ENCODE measurements at regions not wholly inside any gene's neighbourhood (a gene's known extent, or its start where the extent isn't known, plus 50 kb on each side); places are given as distances from the start of the nearest gene placed in this dataset.
A peak's percentile ranks its signal among the peaks of the same experiment; 100 is the strongest.

GRCh38 chr7:81492240-81492639 is 277.6 kb downstream of the HGF start:
- no peaks in the 10 kb centered on the region for H3K9me3 ChIP-seq
- no peak overlapping the region for H3K4me3 ChIP-seq
- TF ChIP-seq POLR2A (IDR thresholded peaks at IDR 0.05; ENCODE audit: low read depth) (no peak), POLR2AphosphoS5 (IDR thresholded peaks at IDR 0.05) (no peak), EP300 (IDR thresholded peaks at IDR 0.05) (no peak)
- TF ChIP-seq, protein P1, sequence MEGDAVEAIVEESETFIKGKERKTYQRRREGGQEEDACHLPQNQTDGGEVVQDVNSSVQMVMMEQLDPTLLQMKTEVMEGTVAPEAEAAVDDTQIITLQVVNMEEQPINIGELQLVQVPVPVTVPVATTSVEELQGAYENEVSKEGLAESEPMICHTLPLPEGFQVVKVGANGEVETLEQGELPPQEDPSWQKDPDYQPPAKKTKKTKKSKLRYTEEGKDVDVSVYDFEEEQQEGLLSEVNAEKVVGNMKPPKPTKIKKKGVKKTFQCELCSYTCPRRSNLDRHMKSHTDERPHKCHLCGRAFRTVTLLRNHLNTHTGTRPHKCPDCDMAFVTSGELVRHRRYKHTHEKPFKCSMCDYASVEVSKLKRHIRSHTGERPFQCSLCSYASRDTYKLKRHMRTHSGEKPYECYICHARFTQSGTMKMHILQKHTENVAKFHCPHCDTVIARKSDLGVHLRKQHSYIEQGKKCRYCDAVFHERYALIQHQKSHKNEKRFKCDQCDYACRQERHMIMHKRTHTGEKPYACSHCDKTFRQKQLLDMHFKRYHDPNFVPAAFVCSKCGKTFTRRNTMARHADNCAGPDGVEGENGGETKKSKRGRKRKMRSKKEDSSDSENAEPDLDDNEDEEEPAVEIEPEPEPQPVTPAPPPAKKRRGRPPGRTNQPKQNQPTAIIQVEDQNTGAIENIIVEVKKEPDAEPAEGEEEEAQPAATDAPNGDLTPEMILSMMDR (IDR thresholded peaks at IDR 0.05), result no peak
- 68% methylated on average over 1 of the region's 1 CpG for WGBS
- no peak for DNase-seq (ENCODE audit: extremely low spot score)
- no peaks in the 10 kb centered on the region for H3K27me3 ChIP-seq
- H3K4me1 ChIP-seq, result no peaks in the 10 kb centered on the region
- intact Hi-C loops (cut with DNase I), result no loop called here
- H3K27ac ChIP-seq (replicated peaks in 1 of 4), result no peak overlapping the region
- no peaks in the 10 kb centered on the region for H3K36me3 ChIP-seq

DNA sequence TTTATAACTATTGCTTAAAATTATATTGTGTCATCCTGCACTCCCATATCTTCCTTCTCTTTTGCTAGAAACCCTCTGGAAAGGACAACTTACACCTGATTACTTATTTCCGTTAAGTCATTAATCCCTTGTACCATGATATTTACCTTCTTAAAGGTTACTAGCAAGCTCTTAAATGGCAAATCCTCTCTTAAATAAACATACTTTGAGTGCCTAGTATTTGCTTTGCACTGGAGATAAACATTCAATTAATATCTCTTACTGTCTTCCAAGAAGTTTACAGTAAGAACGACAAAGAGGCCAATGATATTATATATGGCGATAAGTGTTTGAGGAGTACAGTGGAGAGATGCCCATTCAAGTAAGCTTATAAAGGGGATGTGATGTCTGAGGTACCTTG is 278.3 kb downstream of the HGF start:
- WGBS, result 64% methylated on average over 3 of the region's 3 CpGs

GRCh38 chr7:81488210-81488609 is 281.6 kb downstream of the HGF start:
- Histone ChIP-seq H3K27ac (replicated peaks in 1 of 4) (no peak overlapping the region), H3K4me1 (peaks cover 0 to 12% (median 6%) of the 10 kb centered on the region in 4 donors), H3K4me3 (no peak overlapping the region), H3K27me3 (no peaks in the 10 kb centered on the region), H3K9me3 (no peaks in the 10 kb centered on the region), H3K36me3 (no peaks in the 10 kb centered on the region)
- 96% methylated on average over 2 of the region's 2 CpGs for WGBS
- TF ChIP-seq, protein P1 (IDR thresholded peaks at IDR 0.05), result no peak
- TF ChIP-seq POLR2AphosphoS5 (IDR thresholded peaks at IDR 0.05) (no peak), POLR2A (IDR thresholded peaks at IDR 0.05; ENCODE audit: low read depth) (no peak), EP300 (IDR thresholded peaks at IDR 0.05) (no peak)
- no peak for DNase-seq (ENCODE audit: extremely low spot score)
- intact Hi-C loops (cut with DNase I), result no loop called here

More for the DNA sequence above, 278.3 kb downstream of the HGF start:
- no peak for DNase-seq (ENCODE audit: extremely low spot score)
- no peaks in the 10 kb centered on the region for H3K4me1 ChIP-seq
- no peak for TF ChIP-seq POLR2A (IDR thresholded peaks at IDR 0.05; ENCODE audit: low read depth)
- H3K27ac ChIP-seq (replicated peaks in 1 of 4), result no peak overlapping the region
- H3K9me3 ChIP-seq, result no peaks in the 10 kb centered on the region
- H3K27me3 ChIP-seq, result no peaks in the 10 kb centered on the region
- no peak overlapping the region for H3K4me3 ChIP-seq
- intact Hi-C loops (cut with DNase I), result no loop called here
- no peaks in the 10 kb centered on the region for H3K36me3 ChIP-seq

DNA sequence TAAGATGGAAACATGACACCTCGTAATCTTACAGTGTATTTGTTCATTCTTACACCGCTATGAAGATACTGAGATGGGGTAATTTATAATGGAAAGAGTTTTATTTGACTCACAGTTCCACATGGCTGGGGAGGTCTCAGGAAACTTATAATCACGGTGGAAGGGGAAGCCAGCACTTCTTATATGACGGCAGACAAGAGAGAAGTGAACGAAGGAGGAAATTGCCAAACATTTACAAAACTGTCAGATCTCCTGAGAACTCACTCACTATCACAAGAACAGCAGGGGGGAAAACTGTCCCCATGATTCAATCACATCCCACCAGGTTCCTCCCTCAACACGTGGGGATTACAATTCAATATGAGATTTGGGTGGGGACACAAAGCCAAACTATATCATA is 282.3 kb downstream of the HGF start:
- DNase-seq (ENCODE audit: extremely low spot score), result no peak
- no peaks in the 10 kb centered on the region for H3K9me3 ChIP-seq
- WGBS, result 81% methylated on average over 6 of the region's 6 CpGs
- TF ChIP-seq POLR2AphosphoS5 (IDR thresholded peaks at IDR 0.05), result no peak
- TF ChIP-seq POLR2A (IDR thresholded peaks at IDR 0.05; ENCODE audit: low read depth), result no peak
- TF ChIP-seq EP300 (IDR thresholded peaks at IDR 0.05), result no peak
- TF ChIP-seq, protein P1 (IDR thresholded peaks at IDR 0.05), result no peak
- no peak overlapping the region for H3K27ac ChIP-seq (replicated peaks in 1 of 4)
- H3K4me1 ChIP-seq, result peaks cover 0 to 17% (median 8%) of the 10 kb centered on the region in 4 donors
- H3K27me3 ChIP-seq, result no peaks in the 10 kb centered on the region
- intact Hi-C loops (cut with DNase I), result no loop called here
- no peak overlapping the region for H3K4me3 ChIP-seq
- no peaks in the 10 kb centered on the region for H3K36me3 ChIP-seq

GRCh38 chr7:81484261-81484660 is 285.6 kb downstream of the HGF start:
- Histone ChIP-seq H3K4me3 (no peak overlapping the region), H3K4me1 (peaks cover 0 to 17% (median 8%) of the 10 kb centered on the region in 4 donors), H3K27ac (replicated peaks in 1 of 4) (peak overlapping the region in 1 of 4 donors; percentile 16), H3K9me3 (no peaks in the 10 kb centered on the region), H3K27me3 (no peaks in the 10 kb centered on the region), H3K36me3 (no peaks in the 10 kb centered on the region)
- intact Hi-C loops (cut with DNase I), result loop anchor here (5.0 kb wide), 1 partner anchor 1088 kb away; no protein-coding TSS in a partner anchor
- 71% methylated on average over 1 of the region's 3 CpGs for WGBS
- TF ChIP-seq POLR2AphosphoS5 (IDR thresholded peaks at IDR 0.05) (peak in 1 of 2 donors; percentile 11), EP300 (IDR thresholded peaks at IDR 0.05) (no peak)
- DNase-seq (ENCODE audit: extremely low spot score), result no peak

DNA sequence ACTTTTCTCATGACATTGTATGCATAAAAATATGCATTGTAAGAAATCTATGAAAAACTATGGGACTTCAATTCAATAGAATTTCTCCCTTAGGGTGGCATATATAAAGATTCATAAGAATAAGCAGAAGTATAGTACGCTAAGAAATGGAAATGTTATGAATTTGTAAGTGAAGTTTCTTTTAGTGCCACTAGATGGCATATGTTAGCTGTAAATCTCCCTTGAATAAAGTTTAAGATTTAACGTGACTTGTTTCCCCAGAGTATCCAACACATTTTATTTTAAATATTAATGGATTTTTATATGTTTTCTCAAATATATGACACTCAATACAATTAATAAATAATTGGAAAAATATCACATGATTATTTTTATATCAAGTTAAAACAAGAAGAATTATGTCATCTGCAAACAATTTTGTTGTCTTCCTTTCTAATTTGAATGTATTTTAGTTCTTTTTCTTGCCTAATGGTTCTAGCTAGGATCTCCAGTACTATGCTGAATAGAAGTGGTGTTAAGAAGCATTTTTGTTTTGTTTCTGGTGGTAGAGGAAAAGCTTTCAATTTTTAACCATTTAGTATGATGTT is 287.2 kb downstream of the HGF start:
- no peak overlapping the region for H3K27ac ChIP-seq (replicated peaks in 1 of 4)
- 3% methylated on average over 2 of the region's 2 CpGs for WGBS
- no peaks in the 10 kb centered on the region for H3K27me3 ChIP-seq
- intact Hi-C loops (cut with DNase I), result loop anchor here (5.0 kb wide), 1 partner anchor 1090 kb away; no protein-coding TSS in a partner anchor
- TF ChIP-seq, protein P1 (IDR thresholded peaks at IDR 0.05), result peak; percentile 60 to 70 (median 66)
- no peak for TF ChIP-seq POLR2A (IDR thresholded peaks at IDR 0.05; ENCODE audit: low read depth)
- H3K4me3 ChIP-seq, result no peak overlapping the region
- H3K4me1 ChIP-seq, result peaks cover 0 to 17% (median 8%) of the 10 kb centered on the region in 4 donors
- H3K36me3 ChIP-seq, result no peaks in the 10 kb centered on the region
- no peaks in the 10 kb centered on the region for H3K9me3 ChIP-seq
- no peak for DNase-seq (ENCODE audit: extremely low spot score)

Measured in esophagus muscularis mucosa (tissue), 4 donors.